Activated T-helper 2 cell treated with anti-CD3 and anti-CD28 coated beads, Interferon-gamma antibody, Interleukin-2, Interleukin-4, amounts not matched to agents 10 μg/mL and 5 μg/mL and 100 μg/mL, durations not matched to agents 14 hours and 24 hours and 36 hours (primary cell): ENCODE measurements at regions not wholly inside any gene's neighbourhood (a gene's known extent, or its start where the extent isn't known, plus 50 kb on each side); places are given as distances from the start of the nearest gene placed in this dataset.

Experiments
- DNase-seq: peaks from one replicate; pipeline ENCODE4 v3.0.0; 2021; ENCODE audit warnings: low spot score
- H3K27ac Mint-ChIP-seq: one replicate; pipeline ENCODE4 v1.8.0; 2021; ENCODE audit warnings: mixed read lengths
- H3K27me3 Mint-ChIP-seq: one replicate; pipeline ENCODE4 v1.8.0; 2021; ENCODE audit warnings: low read depth, mixed read lengths
- H3K36me3 Mint-ChIP-seq: one replicate; pipeline ENCODE4 v1.8.0; 2021; ENCODE audit warnings: low read depth, mixed read lengths
- H3K4me1 Mint-ChIP-seq: one replicate; pipeline ENCODE4 v1.8.0; 2021; ENCODE audit warnings: low read depth, mixed read lengths
- H3K4me3 Mint-ChIP-seq: one replicate; pipeline ENCODE4 v1.8.0; 2021; ENCODE audit warnings: low read depth, mild to moderate bottlenecking, moderate library complexity, mixed read lengths
- H3K9me3 Mint-ChIP-seq: one replicate; pipeline ENCODE4 v1.8.0; 2021; ENCODE audit warnings: mixed read lengths
- intact Hi-C: fragments of 100-400 bp; cut with micrococcal nuclease; formaldehyde crosslinking; loops from one replicate; pipeline ENCODE4 v1.15.1; 2023

DNA sequence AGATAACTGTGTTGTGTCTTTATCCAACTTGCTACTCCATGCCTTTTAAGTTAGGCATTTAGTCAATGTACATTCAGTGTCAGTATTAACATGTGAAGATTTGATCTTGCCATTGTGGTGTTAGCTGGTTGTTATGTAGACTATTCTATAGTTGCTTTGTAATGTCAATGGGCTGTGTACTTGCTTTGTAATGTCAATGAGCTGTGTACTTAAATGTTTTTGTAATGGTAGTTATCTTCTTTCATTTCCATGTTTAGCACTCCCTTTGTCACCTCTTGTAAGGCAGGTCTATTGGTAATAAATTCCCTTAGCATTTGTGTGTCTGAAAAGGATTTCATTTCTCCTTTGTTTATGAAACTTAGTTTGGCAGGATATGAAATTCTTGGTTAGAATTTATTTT is 53.4 kb downstream of the MC4R start:
- no peaks in the 10 kb centered on the region for H3K27me3 Mint-ChIP-seq
- H3K4me3 Mint-ChIP-seq = no peak overlapping the region
- no peaks in the 10 kb centered on the region for H3K36me3 Mint-ChIP-seq
- H3K9me3 Mint-ChIP-seq = no peaks in the 10 kb centered on the region
- no peaks in the 10 kb centered on the region for H3K4me1 Mint-ChIP-seq
- no peak for DNase-seq
- no peak overlapping the region for H3K27ac Mint-ChIP-seq
- intact Hi-C loops = no loop called here

GRCh38 chr18:60311676-60312360 is 60.8 kb downstream of the MC4R start:
- no peaks in the 10 kb centered on the region for H3K27me3 Mint-ChIP-seq
- intact Hi-C loops = no loop called here
- no peaks in the 10 kb centered on the region for H3K36me3 Mint-ChIP-seq

DNA sequence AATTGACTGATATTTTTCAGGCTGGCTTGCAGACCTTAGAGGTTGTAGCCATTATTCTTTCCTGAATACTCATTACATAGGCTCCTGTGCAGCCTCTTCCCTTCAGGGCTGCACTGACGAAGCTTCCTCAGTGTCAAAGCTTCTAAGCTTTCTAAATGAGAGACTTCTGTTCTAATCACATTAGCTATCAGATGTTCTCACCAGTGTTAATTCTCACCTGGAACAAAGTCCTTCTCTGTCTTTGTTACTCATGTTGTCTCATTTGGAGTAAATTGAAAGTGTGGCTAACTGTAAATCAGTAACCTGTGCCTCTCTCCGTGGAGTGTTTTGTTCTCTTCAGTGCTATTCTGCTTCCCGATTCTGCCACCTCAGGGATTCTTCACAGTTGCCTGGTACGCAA is 76.9 kb downstream of the MC4R start:
- intact Hi-C loops = no loop called here
- H3K27ac Mint-ChIP-seq = no peak overlapping the region
- H3K9me3 Mint-ChIP-seq = no peaks in the 10 kb centered on the region
- H3K4me1 Mint-ChIP-seq = no peaks in the 10 kb centered on the region
- no peaks in the 10 kb centered on the region for H3K36me3 Mint-ChIP-seq
- DNase-seq = no peak
- no peak overlapping the region for H3K4me3 Mint-ChIP-seq
- H3K27me3 Mint-ChIP-seq = no peaks in the 10 kb centered on the region

More at GRCh38 chr18:60311676-60312360, 60.8 kb downstream of the MC4R start:
- no peak overlapping the region for H3K4me3 Mint-ChIP-seq
- H3K4me1 Mint-ChIP-seq = no peaks in the 10 kb centered on the region
- no peak for DNase-seq
- H3K27ac Mint-ChIP-seq = no peak overlapping the region
- no peaks in the 10 kb centered on the region for H3K9me3 Mint-ChIP-seq

DNA sequence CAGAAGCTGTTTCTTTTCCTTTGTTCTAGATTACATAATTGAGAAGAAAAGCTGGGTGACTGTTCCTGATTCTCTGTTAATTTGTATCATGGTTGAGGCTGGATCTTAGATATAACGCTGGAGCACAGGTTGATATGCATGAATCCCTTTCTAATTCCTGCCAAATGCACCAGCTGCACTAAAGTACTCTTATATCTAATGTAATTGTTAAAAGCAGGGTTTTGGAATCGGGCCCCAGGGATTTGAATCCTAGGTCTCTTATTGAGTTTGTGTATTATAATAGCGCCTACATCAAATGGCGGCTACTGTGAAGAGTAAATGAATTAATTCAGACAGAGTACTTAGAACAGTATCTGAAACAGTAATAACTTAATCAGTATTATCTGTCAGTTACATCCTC is 80.4 kb downstream of the MC4R start:
- H3K36me3 Mint-ChIP-seq = no peaks in the 10 kb centered on the region
- no peak overlapping the region for H3K4me3 Mint-ChIP-seq
- H3K27ac Mint-ChIP-seq = no peak overlapping the region
- no peaks in the 10 kb centered on the region for H3K9me3 Mint-ChIP-seq
- intact Hi-C loops = no loop called here
- DNase-seq = no peak
- no peaks in the 10 kb centered on the region for H3K4me1 Mint-ChIP-seq
- H3K27me3 Mint-ChIP-seq = no peaks in the 10 kb centered on the region

DNA sequence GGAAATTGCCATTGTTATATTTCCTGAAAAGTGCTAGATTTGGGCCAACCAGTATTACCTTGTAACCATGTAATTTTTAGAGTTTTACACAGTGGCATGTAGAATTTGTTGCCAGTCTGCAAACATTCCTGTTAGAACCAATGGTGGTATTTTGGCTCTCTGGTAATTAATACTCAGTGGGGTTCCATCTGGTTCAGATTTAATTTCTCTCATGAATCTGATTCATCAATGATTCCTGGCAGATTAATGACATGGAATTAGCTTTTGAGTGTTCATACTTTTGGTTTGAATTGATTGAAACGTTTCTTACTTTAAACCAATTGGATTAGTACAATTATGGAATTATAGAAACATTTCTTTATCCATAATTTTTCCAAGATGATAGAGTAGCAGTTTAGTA is 93.2 kb downstream of the MC4R start:
- H3K36me3 Mint-ChIP-seq = no peaks in the 10 kb centered on the region
- no peaks in the 10 kb centered on the region for H3K27me3 Mint-ChIP-seq
- DNase-seq = no peak

GRCh38 chr18:60277855-60278480 is 94.6 kb downstream of the MC4R start:
- Mint-ChIP-seq H3K4me1 (no peaks in the 10 kb centered on the region), H3K9me3 (peaks cover 4% of the 10 kb centered on the region), H3K27me3 (no peaks in the 10 kb centered on the region), H3K4me3 (no peak overlapping the region), H3K36me3 (no peaks in the 10 kb centered on the region), H3K27ac (no peak overlapping the region)
- intact Hi-C loops = no loop called here
- DNase-seq = no peak

More for the DNA sequence above, 93.2 kb downstream of the MC4R start:
- Mint-ChIP-seq H3K4me3 (no peak overlapping the region), H3K9me3 (no peaks in the 10 kb centered on the region), H3K27ac (no peak overlapping the region), H3K4me1 (no peaks in the 10 kb centered on the region)
- intact Hi-C loops = no loop called here

DNA sequence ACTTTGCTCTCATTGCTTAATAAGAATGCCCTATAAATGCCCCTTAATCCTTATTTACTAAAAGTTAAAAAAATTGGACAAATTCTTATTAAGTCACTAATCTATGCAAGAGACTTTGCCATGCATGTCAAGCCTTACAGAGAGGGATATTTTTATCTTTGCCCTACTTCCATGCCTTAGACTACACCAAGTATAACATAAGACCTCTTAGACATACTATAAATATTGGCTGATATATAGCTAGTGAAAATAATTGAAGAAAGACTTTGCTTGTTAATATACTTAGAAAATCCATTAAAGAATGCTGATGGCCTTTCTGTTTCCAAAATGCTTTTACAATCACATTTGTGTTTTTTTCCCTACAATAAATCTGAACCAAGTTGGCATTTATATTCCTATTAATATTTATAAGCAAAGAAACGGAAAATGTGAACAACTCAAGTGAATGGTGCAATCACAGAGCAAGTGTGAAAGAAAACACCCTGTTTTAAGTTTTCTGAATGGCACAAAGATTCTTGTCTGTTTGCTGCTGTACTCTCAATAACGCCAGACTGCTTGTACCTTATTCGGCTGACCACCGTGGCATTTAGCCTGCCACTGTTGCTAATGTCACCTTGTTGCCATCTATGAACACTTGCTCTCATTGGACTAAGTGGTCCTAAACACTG is 105.0 kb downstream of the MC4R start:
- H3K4me1 Mint-ChIP-seq = no peaks in the 10 kb centered on the region
- no peak overlapping the region for H3K27ac Mint-ChIP-seq
- DNase-seq = no peak
- no peaks in the 10 kb centered on the region for H3K36me3 Mint-ChIP-seq
- H3K4me3 Mint-ChIP-seq = no peak overlapping the region
- intact Hi-C loops = no loop called here
- H3K9me3 Mint-ChIP-seq = no peaks in the 10 kb centered on the region
- H3K27me3 Mint-ChIP-seq = no peaks in the 10 kb centered on the region

- no peaks in the 10 kb centered on the region for H3K4me1 Mint-ChIP-seq
- no peak overlapping the region for H3K27ac Mint-ChIP-seq
- no peak for DNase-seq
- H3K4me3 Mint-ChIP-seq = no peak overlapping the region
- no peaks in the 10 kb centered on the region for H3K27me3 Mint-ChIP-seq
- H3K9me3 Mint-ChIP-seq = no peaks in the 10 kb centered on the region
- intact Hi-C loops = no loop called here
- H3K36me3 Mint-ChIP-seq = no peaks in the 10 kb centered on the region
Measured at GRCh38 chr18:60266558-60266957, 106.0 kb downstream of the MC4R start.

DNA sequence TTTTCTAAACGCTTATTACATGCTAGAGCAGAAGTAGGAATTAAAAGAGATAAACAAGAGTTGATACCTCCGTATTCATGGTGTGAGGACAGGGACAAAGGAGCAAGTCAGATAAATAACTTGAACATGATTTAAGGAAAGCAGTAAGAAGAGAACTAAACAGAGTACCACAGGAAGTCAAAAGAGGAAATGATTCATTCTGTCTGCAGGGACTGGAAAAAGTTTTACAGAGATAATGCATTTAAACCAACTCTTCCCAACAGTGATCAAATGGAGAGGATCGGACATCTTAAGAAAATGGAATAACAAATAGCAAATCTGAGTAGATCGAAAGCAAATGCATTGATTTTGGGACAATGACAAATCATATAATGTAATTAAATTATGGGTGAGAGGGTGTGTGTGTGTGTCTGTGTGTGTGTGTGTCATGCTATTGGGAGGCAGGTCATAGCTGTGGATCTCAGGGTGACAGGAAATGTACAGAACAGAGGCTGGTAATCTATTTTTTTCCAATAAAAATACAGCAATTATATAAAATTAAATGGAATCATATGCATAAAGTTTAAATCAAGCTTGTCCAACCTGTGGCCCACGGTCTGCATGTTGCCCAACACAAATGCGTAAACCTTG is 113.4 kb downstream of the MC4R start:
- Mint-ChIP-seq H3K27me3 (no peaks in the 10 kb centered on the region), H3K36me3 (no peaks in the 10 kb centered on the region), H3K4me3 (no peak overlapping the region), H3K27ac (no peak overlapping the region), H3K9me3 (no peaks in the 10 kb centered on the region), H3K4me1 (peaks cover 6% of the 10 kb centered on the region)
- intact Hi-C loops = no loop called here
- no peak for DNase-seq

DNA sequence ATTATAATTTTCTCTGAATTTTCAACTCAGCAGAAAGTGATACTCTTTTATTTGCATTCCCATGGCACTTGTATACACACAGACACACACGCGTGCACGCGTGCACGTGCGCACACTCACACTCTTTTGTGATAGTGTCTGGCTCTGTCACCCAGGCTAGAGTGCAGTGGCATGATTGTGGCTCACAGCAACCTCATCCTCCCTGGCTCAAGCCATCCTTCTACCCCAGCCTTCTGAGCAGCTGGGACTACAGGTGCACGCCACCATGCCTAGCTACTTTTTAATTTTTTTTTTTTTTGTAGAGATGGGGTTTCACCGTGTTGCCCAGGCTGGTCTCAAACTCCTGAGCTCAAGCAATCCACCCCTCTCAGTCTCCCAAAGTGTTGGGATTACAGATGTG is 123.2 kb downstream of the MC4R start:
- intact Hi-C loops = no loop called here
- DNase-seq = no peak
- Mint-ChIP-seq H3K4me1 (peaks cover 4% of the 10 kb centered on the region), H3K36me3 (no peaks in the 10 kb centered on the region), H3K27ac (no peak overlapping the region), H3K27me3 (no peaks in the 10 kb centered on the region), H3K4me3 (no peak overlapping the region), H3K9me3 (no peaks in the 10 kb centered on the region)

- H3K4me3 Mint-ChIP-seq = no peak overlapping the region
- H3K27me3 Mint-ChIP-seq = no peaks in the 10 kb centered on the region
- H3K36me3 Mint-ChIP-seq = no peaks in the 10 kb centered on the region
- H3K27ac Mint-ChIP-seq = no peak overlapping the region
- peaks cover 4% of the 10 kb centered on the region for H3K4me1 Mint-ChIP-seq
- no peaks in the 10 kb centered on the region for H3K9me3 Mint-ChIP-seq
- DNase-seq = no peak
- intact Hi-C loops = no loop called here
Measured at GRCh38 chr18:60248336-60249330, 123.9 kb downstream of the MC4R start.

- Mint-ChIP-seq H3K9me3 (no peaks in the 10 kb centered on the region), H3K4me1 (peaks cover 4% of the 10 kb centered on the region), H3K27ac (no peak overlapping the region), H3K4me3 (no peak overlapping the region), H3K27me3 (no peaks in the 10 kb centered on the region), H3K36me3 (no peaks in the 10 kb centered on the region)
- no peak for DNase-seq
- intact Hi-C loops = no loop called here
Measured at GRCh38 chr18:60247103-60247502, 125.5 kb downstream of the MC4R start.
